ENCODE measurements at regions not wholly inside any gene's neighbourhood (a gene's known extent, or its start where the extent isn't known, plus 50 kb on each side); places are given as distances from the start of the nearest gene placed in this dataset.

DNA sequence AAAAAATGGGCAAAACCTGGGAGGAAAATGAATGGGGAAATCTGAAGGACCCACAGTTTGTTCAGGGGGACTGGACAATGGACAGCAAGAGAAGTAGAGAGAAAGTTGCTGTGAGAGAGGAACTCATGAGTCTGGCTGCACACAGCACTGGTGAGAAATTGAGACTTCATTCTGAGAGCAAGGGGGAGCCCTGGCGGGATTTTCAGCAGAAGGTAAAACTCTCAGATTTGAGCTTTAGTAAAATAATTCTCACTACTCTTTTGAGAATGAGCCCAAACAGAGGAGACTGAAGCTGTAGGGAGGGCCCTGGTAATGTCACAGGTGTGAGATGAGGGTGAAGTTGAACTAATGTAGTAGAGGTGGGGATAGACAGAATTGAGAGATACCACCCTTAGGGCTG, 438.6 kb downstream of the OMA1 start:
- WGBS (ENCODE audit: insufficient coverage): no CpG with 5 or more reads among the region's 1 CpG
- intact Hi-C loops (cut with micrococcal nuclease): no loop called here
- peak overlapping the region in 1 of 2 donors; percentile 14 for H3K4me3 Mint-ChIP-seq

GRCh38 chr1:58104960-58105359, 441.6 kb downstream of the OMA1 start:
- no peaks in the 10 kb centered on the region for H3K27me3 ChIP-seq (ENCODE audit: control insufficient read depth in 2 of 2, insufficient read depth in 2 of 2, low read length in 2 of 2)
- H3K4me1 ChIP-seq (ENCODE audit: control insufficient read depth in 1 of 2, insufficient read depth in 2 of 2, low read length in 2 of 2): no peaks in the 10 kb centered on the region
- TF ChIP-seq, protein P1, sequence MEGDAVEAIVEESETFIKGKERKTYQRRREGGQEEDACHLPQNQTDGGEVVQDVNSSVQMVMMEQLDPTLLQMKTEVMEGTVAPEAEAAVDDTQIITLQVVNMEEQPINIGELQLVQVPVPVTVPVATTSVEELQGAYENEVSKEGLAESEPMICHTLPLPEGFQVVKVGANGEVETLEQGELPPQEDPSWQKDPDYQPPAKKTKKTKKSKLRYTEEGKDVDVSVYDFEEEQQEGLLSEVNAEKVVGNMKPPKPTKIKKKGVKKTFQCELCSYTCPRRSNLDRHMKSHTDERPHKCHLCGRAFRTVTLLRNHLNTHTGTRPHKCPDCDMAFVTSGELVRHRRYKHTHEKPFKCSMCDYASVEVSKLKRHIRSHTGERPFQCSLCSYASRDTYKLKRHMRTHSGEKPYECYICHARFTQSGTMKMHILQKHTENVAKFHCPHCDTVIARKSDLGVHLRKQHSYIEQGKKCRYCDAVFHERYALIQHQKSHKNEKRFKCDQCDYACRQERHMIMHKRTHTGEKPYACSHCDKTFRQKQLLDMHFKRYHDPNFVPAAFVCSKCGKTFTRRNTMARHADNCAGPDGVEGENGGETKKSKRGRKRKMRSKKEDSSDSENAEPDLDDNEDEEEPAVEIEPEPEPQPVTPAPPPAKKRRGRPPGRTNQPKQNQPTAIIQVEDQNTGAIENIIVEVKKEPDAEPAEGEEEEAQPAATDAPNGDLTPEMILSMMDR (IDR thresholded peaks at IDR 0.05): no peak
- no peaks in the 10 kb centered on the region for H3K9me3 ChIP-seq (replicated peaks in 1 of 2; ENCODE audit: control insufficient read depth in 1 of 2, insufficient read depth in 1 of 2, low read length in 2 of 2)
- no peaks in the 10 kb centered on the region for H3K36me3 Mint-ChIP-seq
- H3K4me1 Mint-ChIP-seq: no peaks in the 10 kb centered on the region
- DNase-seq: no peak
- peaks cover 0 to 5% (median 0%) of the 10 kb centered on the region in 3 donors for H3K27me3 Mint-ChIP-seq (ENCODE audit: low read depth in 3 of 3)
- H3K4me2 ChIP-seq (replicated peaks; ENCODE audit: extremely low read depth, low read length, poor library complexity, severe bottlenecking): no peak overlapping the region
- H3K4me3 Mint-ChIP-seq: no peak overlapping the region
- no peaks in the 10 kb centered on the region for H3K36me3 ChIP-seq (replicated peaks in 1 of 2; ENCODE audit: control insufficient read depth in 1 of 2, insufficient read depth in 2 of 2, low read length in 2 of 2)
- no peaks in the 10 kb centered on the region for H4K20me1 ChIP-seq (ENCODE audit: insufficient read depth, low read length)
- H3K27ac ChIP-seq (ENCODE audit: low read depth in 1 of 2, low read length in 2 of 2): no peak overlapping the region
- intact Hi-C loops (cut with micrococcal nuclease): no loop called here
- no peak overlapping the region for H2AFZ ChIP-seq (ENCODE audit: insufficient read depth, low read depth, low read length, poor library complexity, severe bottlenecking)
- H3K27ac Mint-ChIP-seq: no peak overlapping the region
- H3K9me3 Mint-ChIP-seq: peaks cover 0 to 4% (median 0%) of the 10 kb centered on the region in 7 donors
- no peak overlapping the region for H3K9ac ChIP-seq (ENCODE audit: insufficient read depth, low read length, poor library complexity, severe bottlenecking)
- WGBS (ENCODE audit: insufficient coverage): 0% methylated on average over 2 of the region's 4 CpGs
- H3K4me3 ChIP-seq (replicated peaks in 1 of 3; ENCODE audit: low read depth in 2 of 3, low read length in 3 of 3): no peak overlapping the region
- H3K79me2 ChIP-seq (ENCODE audit: insufficient read depth, low read length): no peaks in the 10 kb centered on the region

More for the DNA sequence above, 438.6 kb downstream of the OMA1 start:
- H3K27ac ChIP-seq (ENCODE audit: low read depth in 1 of 2, low read length in 2 of 2): no peak overlapping the region
- no peak overlapping the region for H3K4me2 ChIP-seq (replicated peaks; ENCODE audit: extremely low read depth, low read length, poor library complexity, severe bottlenecking)
- no peaks in the 10 kb centered on the region for H3K79me2 ChIP-seq (ENCODE audit: insufficient read depth, low read length)
- Mint-ChIP-seq H3K27ac (no peak overlapping the region), H3K4me1 (no peaks in the 10 kb centered on the region), H3K36me3 (no peaks in the 10 kb centered on the region), H3K9me3 (peaks cover 0 to 2% (median 1%) of the 10 kb centered on the region in 7 donors), H3K27me3 (ENCODE audit: low read depth in 3 of 3) (peaks cover 0 to 5% (median 0%) of the 10 kb centered on the region in 3 donors)
- H2AFZ ChIP-seq (ENCODE audit: insufficient read depth, low read depth, low read length, poor library complexity, severe bottlenecking): no peak overlapping the region
- H3K36me3 ChIP-seq (replicated peaks in 1 of 2; ENCODE audit: control insufficient read depth in 1 of 2, insufficient read depth in 2 of 2, low read length in 2 of 2): no peaks in the 10 kb centered on the region
- DNase-seq: no peak
- H3K9me3 ChIP-seq (replicated peaks in 1 of 2; ENCODE audit: control insufficient read depth in 1 of 2, insufficient read depth in 1 of 2, low read length in 2 of 2): no peaks in the 10 kb centered on the region
- H3K9ac ChIP-seq (ENCODE audit: insufficient read depth, low read length, poor library complexity, severe bottlenecking): no peak overlapping the region
- H3K27me3 ChIP-seq (ENCODE audit: control insufficient read depth in 2 of 2, insufficient read depth in 2 of 2, low read length in 2 of 2): no peaks in the 10 kb centered on the region
- H3K4me1 ChIP-seq (ENCODE audit: control insufficient read depth in 1 of 2, insufficient read depth in 2 of 2, low read length in 2 of 2): no peaks in the 10 kb centered on the region
- H3K4me3 ChIP-seq (replicated peaks in 1 of 3; ENCODE audit: low read depth in 2 of 3, low read length in 3 of 3): no peak overlapping the region
- H4K20me1 ChIP-seq (ENCODE audit: insufficient read depth, low read length): no peaks in the 10 kb centered on the region
- TF ChIP-seq, protein P1 (IDR thresholded peaks at IDR 0.05): no peak
